ENCODE measurements at regions not wholly inside any gene's neighbourhood (a gene's known extent, or its start where the extent isn't known, plus 50 kb on each side); places are given as distances from the start of the nearest gene placed in this dataset.

DNA sequence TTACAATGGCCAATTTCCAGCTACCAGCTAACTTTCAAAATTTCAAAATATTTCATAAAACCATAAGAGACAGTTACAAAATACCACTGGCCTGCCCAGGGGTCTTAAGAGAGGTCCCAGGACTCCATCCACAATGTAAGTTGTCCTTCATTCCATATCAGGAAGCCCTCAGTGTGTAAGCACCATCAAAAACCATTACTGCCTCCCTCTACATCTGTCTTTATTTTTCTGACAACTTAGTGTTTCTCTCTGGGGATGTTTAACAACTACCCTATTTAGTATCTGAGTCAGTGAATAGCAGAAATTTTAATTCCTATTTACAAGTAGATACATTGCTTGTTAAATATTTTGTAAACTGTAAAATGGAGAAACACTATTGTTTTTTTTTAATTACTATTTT, 339.3 kb upstream of the ADAMTS5 start:
- H3K4me3 ChIP-seq (ENCODE audit: low read length), result no peak overlapping the region
- DNase-seq, result no peak
- no peaks in the 10 kb centered on the region for H3K36me3 Mint-ChIP-seq
- no peaks in the 10 kb centered on the region for H3K36me3 ChIP-seq (ENCODE audit: control insufficient read depth in 2 of 3, insufficient read depth in 3 of 3, low read length in 3 of 3)
- no peak overlapping the region for H3K27ac ChIP-seq (ENCODE audit: low read depth, low read length)
- intact Hi-C loops (cut with micrococcal nuclease), result no loop called here
- H3K4me1 ChIP-seq (ENCODE audit: control insufficient read depth in 2 of 2, insufficient read depth in 2 of 2, low read length in 2 of 2), result no peaks in the 10 kb centered on the region
- CTCF ChIA-PET, result no interaction called here
- H3K4me1 Mint-ChIP-seq, result no peaks in the 10 kb centered on the region
- H3K27ac Mint-ChIP-seq, result no peak overlapping the region
- no peaks in the 10 kb centered on the region for H3K27me3 ChIP-seq (ENCODE audit: control insufficient read depth in 2 of 2, insufficient read depth in 2 of 2, low read length in 2 of 2)
- no peaks in the 10 kb centered on the region for H3K9me3 ChIP-seq (ENCODE audit: control insufficient read depth in 2 of 3, low read length in 3 of 3)
- no peak for ATAC-seq
- H3K4me3 Mint-ChIP-seq, result no peak overlapping the region
- POLR2A ChIA-PET, result no interaction called here
- H3K9me3 Mint-ChIP-seq, result peaks cover 0 to 13% (median 5%) of the 10 kb centered on the region in 11 donors
- no peaks in the 10 kb centered on the region for H3K27me3 Mint-ChIP-seq

DNA sequence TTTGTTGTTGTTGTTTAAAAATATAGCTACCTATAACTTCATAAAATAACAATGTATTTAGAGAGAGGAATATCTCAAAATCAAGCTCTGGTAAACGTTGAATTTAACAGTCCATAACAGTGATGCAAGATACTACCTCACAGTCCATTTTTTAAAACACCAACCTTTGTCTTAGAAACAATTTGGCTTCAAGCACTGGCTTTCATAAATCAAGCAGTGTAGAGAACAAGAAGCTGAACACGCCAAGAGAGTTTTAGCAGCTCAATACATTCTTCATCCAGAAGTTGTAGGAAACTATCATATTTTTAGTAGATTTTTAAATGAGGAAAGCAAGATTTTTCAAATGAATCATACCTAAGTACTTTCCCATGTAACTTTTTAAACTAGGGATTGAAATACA, 334.3 kb upstream of the ADAMTS5 start:
- ChIA-PET POLR2A (no interaction called here), CTCF (no interaction called here)
- Histone ChIP-seq H3K9me3 (ENCODE audit: control insufficient read depth in 2 of 3, low read length in 3 of 3) (no peaks in the 10 kb centered on the region), H3K36me3 (ENCODE audit: control insufficient read depth in 2 of 3, insufficient read depth in 3 of 3, low read length in 3 of 3) (no peaks in the 10 kb centered on the region), H3K4me3 (ENCODE audit: low read length) (no peak overlapping the region), H3K4me1 (ENCODE audit: control insufficient read depth in 2 of 2, insufficient read depth in 2 of 2, low read length in 2 of 2) (no peaks in the 10 kb centered on the region), H3K27ac (ENCODE audit: low read depth, low read length) (no peak overlapping the region), H3K27me3 (ENCODE audit: control insufficient read depth in 2 of 2, insufficient read depth in 2 of 2, low read length in 2 of 2) (no peaks in the 10 kb centered on the region)
- H3K36me3 Mint-ChIP-seq, result no peaks in the 10 kb centered on the region
- DNase-seq, result no peak
- no peak overlapping the region for H3K27ac Mint-ChIP-seq
- H3K4me1 Mint-ChIP-seq, result no peaks in the 10 kb centered on the region
- ATAC-seq, result no peak
- no peak overlapping the region for H3K4me3 Mint-ChIP-seq
- H3K27me3 Mint-ChIP-seq, result no peaks in the 10 kb centered on the region
- peaks cover 0 to 15% (median 8%) of the 10 kb centered on the region in 11 donors for H3K9me3 Mint-ChIP-seq
- intact Hi-C loops (cut with micrococcal nuclease), result no loop called here

GRCh38 chr21:27300770-27301169, 333.9 kb upstream of the ADAMTS5 start:
- no peaks in the 10 kb centered on the region for H3K27me3 Mint-ChIP-seq
- ChIA-PET CTCF (no interaction called here), POLR2A (no interaction called here)
- Histone ChIP-seq H3K4me3 (ENCODE audit: low read length) (no peak overlapping the region), H3K9me3 (ENCODE audit: control insufficient read depth in 2 of 3, low read length in 3 of 3) (no peaks in the 10 kb centered on the region), H3K27ac (ENCODE audit: low read depth, low read length) (no peak overlapping the region), H3K4me1 (ENCODE audit: control insufficient read depth in 2 of 2, insufficient read depth in 2 of 2, low read length in 2 of 2) (no peaks in the 10 kb centered on the region), H3K27me3 (ENCODE audit: control insufficient read depth in 2 of 2, insufficient read depth in 2 of 2, low read length in 2 of 2) (no peaks in the 10 kb centered on the region), H3K36me3 (ENCODE audit: control insufficient read depth in 2 of 3, insufficient read depth in 3 of 3, low read length in 3 of 3) (no peaks in the 10 kb centered on the region)
- intact Hi-C loops (cut with micrococcal nuclease), result no loop called here
- no peaks in the 10 kb centered on the region for H3K4me1 Mint-ChIP-seq
- DNase-seq (no peak), ATAC-seq (no peak)
- H3K9me3 Mint-ChIP-seq, result peaks cover 3 to 17% (median 10%) of the 10 kb centered on the region in 11 donors
- no peaks in the 10 kb centered on the region for H3K36me3 Mint-ChIP-seq
- H3K27ac Mint-ChIP-seq, result no peak overlapping the region
- H3K4me3 Mint-ChIP-seq, result no peak overlapping the region

DNA sequence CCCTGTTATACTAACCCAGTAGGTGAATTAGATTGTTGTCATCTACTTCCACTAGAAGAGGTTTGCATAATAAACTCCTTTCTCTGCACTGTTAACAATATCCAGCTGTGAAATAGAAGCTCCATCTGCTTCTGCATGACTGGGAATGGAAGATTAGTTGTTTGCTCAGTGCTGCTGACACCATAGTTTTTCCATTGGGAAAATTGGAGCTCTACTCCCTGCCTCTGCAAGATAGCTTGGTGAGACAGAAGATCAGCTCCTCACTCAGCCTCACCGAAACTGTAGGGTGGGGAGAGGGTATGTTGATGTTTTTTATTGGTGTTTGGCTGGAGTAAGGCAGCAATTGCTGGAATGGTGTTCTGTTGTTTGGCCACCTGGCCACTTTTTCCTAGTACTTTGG, 331.6 kb upstream of the ADAMTS5 start:
- no peak overlapping the region for H3K27ac ChIP-seq (ENCODE audit: low read depth, low read length)
- ATAC-seq, result no peak
- no peaks in the 10 kb centered on the region for H3K27me3 Mint-ChIP-seq
- H3K27me3 ChIP-seq (ENCODE audit: control insufficient read depth in 2 of 2, insufficient read depth in 2 of 2, low read length in 2 of 2), result no peaks in the 10 kb centered on the region
- intact Hi-C loops (cut with micrococcal nuclease), result no loop called here
- no peaks in the 10 kb centered on the region for H3K36me3 ChIP-seq (ENCODE audit: control insufficient read depth in 2 of 3, insufficient read depth in 3 of 3, low read length in 3 of 3)
- no peak for DNase-seq
- no peak overlapping the region for H3K4me3 ChIP-seq (ENCODE audit: low read length)
- H3K9me3 ChIP-seq (ENCODE audit: control insufficient read depth in 2 of 3, low read length in 3 of 3), result no peaks in the 10 kb centered on the region
- H3K4me1 ChIP-seq (ENCODE audit: control insufficient read depth in 2 of 2, insufficient read depth in 2 of 2, low read length in 2 of 2), result no peaks in the 10 kb centered on the region
- no peak overlapping the region for H3K27ac Mint-ChIP-seq
- POLR2A ChIA-PET, result no interaction called here
- no peaks in the 10 kb centered on the region for H3K4me1 Mint-ChIP-seq
- no peaks in the 10 kb centered on the region for H3K36me3 Mint-ChIP-seq
- no peak overlapping the region for H3K4me3 Mint-ChIP-seq
- H3K9me3 Mint-ChIP-seq, result peaks cover 5 to 28% (median 13%) of the 10 kb centered on the region in 11 donors
- CTCF ChIA-PET, result no interaction called here

DNA sequence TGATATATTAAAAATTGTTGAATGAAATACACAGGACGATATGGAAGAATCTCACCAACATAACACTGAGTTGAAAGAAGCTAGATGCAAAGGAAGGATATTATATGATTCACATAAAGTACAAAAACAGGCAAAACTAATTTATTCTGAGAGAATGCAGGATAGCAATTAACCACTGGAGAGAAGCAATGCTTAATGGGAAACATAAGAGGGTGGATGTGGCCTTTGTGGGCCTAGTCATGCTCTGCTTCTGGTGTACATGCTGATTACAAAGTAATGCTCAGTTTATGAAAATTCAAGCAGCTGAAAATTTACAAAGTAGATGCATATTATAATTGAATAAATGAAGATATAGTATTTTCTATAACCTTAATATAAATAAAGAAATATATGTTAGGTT, 326.4 kb upstream of the ADAMTS5 start:
- no peak overlapping the region for H3K4me3 Mint-ChIP-seq
- peaks cover 1 to 23% (median 10%) of the 10 kb centered on the region in 11 donors for H3K9me3 Mint-ChIP-seq
- Histone ChIP-seq H3K36me3 (ENCODE audit: control insufficient read depth in 2 of 3, insufficient read depth in 3 of 3, low read length in 3 of 3) (no peaks in the 10 kb centered on the region), H3K27ac (ENCODE audit: low read depth, low read length) (no peak overlapping the region), H3K27me3 (ENCODE audit: control insufficient read depth in 2 of 2, insufficient read depth in 2 of 2, low read length in 2 of 2) (no peaks in the 10 kb centered on the region), H3K9me3 (ENCODE audit: control insufficient read depth in 2 of 3, low read length in 3 of 3) (no peaks in the 10 kb centered on the region), H3K4me3 (ENCODE audit: low read length) (no peak overlapping the region), H3K4me1 (ENCODE audit: control insufficient read depth in 2 of 2, insufficient read depth in 2 of 2, low read length in 2 of 2) (no peaks in the 10 kb centered on the region)
- ATAC-seq, result no peak
- H3K27ac Mint-ChIP-seq, result no peak overlapping the region
- intact Hi-C loops (cut with micrococcal nuclease), result no loop called here
- H3K27me3 Mint-ChIP-seq, result no peaks in the 10 kb centered on the region
- no peaks in the 10 kb centered on the region for H3K4me1 Mint-ChIP-seq
- CTCF ChIA-PET, result no interaction called here
- no peaks in the 10 kb centered on the region for H3K36me3 Mint-ChIP-seq
- POLR2A ChIA-PET, result no interaction called here
- no peak for DNase-seq

DNA sequence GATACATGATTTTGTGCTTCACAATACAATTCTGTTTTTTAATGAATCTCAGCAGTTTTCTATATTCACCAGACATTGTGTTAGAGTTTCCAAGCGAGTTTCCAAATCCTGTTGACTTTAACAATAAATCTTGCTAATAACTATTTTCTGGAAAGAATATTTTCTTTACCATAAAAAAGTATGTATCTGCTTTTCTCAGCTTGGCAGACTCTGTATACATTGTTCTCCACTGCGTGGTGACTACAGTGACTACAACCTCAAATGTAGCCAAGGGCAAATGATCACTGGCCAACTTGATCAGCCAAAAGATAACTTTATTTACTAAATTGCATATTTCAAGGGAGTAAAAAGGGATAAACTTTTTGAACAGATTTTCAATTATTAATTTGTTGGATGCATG, 325.9 kb upstream of the ADAMTS5 start:
- Mint-ChIP-seq H3K4me1 (no peaks in the 10 kb centered on the region), H3K9me3 (peaks cover 0 to 26% (median 13%) of the 10 kb centered on the region in 11 donors), H3K4me3 (no peak overlapping the region), H3K27me3 (no peaks in the 10 kb centered on the region), H3K36me3 (no peaks in the 10 kb centered on the region), H3K27ac (no peak overlapping the region)
- no peaks in the 10 kb centered on the region for H3K27me3 ChIP-seq (ENCODE audit: control insufficient read depth in 2 of 2, insufficient read depth in 2 of 2, low read length in 2 of 2)
- ChIA-PET POLR2A (no interaction called here), CTCF (no interaction called here)
- no peaks in the 10 kb centered on the region for H3K9me3 ChIP-seq (ENCODE audit: control insufficient read depth in 2 of 3, low read length in 3 of 3)
- H3K4me1 ChIP-seq (ENCODE audit: control insufficient read depth in 2 of 2, insufficient read depth in 2 of 2, low read length in 2 of 2), result no peaks in the 10 kb centered on the region
- no peak overlapping the region for H3K4me3 ChIP-seq (ENCODE audit: low read length)
- no peak for ATAC-seq
- no peak for DNase-seq
- H3K27ac ChIP-seq (ENCODE audit: low read depth, low read length), result no peak overlapping the region
- H3K36me3 ChIP-seq (ENCODE audit: control insufficient read depth in 2 of 3, insufficient read depth in 3 of 3, low read length in 3 of 3), result no peaks in the 10 kb centered on the region
- intact Hi-C loops (cut with micrococcal nuclease), result no loop called here

- DNase-seq (no peak), ATAC-seq (no peak)
- no peaks in the 10 kb centered on the region for H3K9me3 ChIP-seq (ENCODE audit: control insufficient read depth in 2 of 3, low read length in 3 of 3)
- CTCF ChIA-PET, result no interaction called here
- H3K27ac ChIP-seq (ENCODE audit: low read depth, low read length), result no peak overlapping the region
- no peaks in the 10 kb centered on the region for H3K27me3 Mint-ChIP-seq
- no peaks in the 10 kb centered on the region for H3K36me3 Mint-ChIP-seq
- H3K27me3 ChIP-seq (ENCODE audit: control insufficient read depth in 2 of 2, insufficient read depth in 2 of 2, low read length in 2 of 2), result no peaks in the 10 kb centered on the region
- H3K4me1 Mint-ChIP-seq, result no peaks in the 10 kb centered on the region
- H3K4me1 ChIP-seq (ENCODE audit: control insufficient read depth in 2 of 2, insufficient read depth in 2 of 2, low read length in 2 of 2), result no peaks in the 10 kb centered on the region
- H3K27ac Mint-ChIP-seq, result no peak overlapping the region
- intact Hi-C loops (cut with micrococcal nuclease), result no loop called here
- H3K36me3 ChIP-seq (ENCODE audit: control insufficient read depth in 2 of 3, insufficient read depth in 3 of 3, low read length in 3 of 3), result no peaks in the 10 kb centered on the region
- no peak overlapping the region for H3K4me3 ChIP-seq (ENCODE audit: low read length)
- POLR2A ChIA-PET, result no interaction called here
- H3K9me3 Mint-ChIP-seq, result peaks cover 0 to 31% (median 13%) of the 10 kb centered on the region in 11 donors
- H3K4me3 Mint-ChIP-seq, result no peak overlapping the region
Observed at GRCh38 chr21:27292229-27292628, 325.3 kb upstream of the ADAMTS5 start.
